ENCODE measurements at regions not wholly inside any gene's neighbourhood (a gene's known extent, or its start where the extent isn't known, plus 50 kb on each side); places are given as distances from the start of the nearest gene placed in this dataset.
"Not testable (repeated sequence)": the region's sequence is repeated elsewhere in the genome, so short reads cannot be mapped to it uniquely, and the experiment has no call there.

DNA sequence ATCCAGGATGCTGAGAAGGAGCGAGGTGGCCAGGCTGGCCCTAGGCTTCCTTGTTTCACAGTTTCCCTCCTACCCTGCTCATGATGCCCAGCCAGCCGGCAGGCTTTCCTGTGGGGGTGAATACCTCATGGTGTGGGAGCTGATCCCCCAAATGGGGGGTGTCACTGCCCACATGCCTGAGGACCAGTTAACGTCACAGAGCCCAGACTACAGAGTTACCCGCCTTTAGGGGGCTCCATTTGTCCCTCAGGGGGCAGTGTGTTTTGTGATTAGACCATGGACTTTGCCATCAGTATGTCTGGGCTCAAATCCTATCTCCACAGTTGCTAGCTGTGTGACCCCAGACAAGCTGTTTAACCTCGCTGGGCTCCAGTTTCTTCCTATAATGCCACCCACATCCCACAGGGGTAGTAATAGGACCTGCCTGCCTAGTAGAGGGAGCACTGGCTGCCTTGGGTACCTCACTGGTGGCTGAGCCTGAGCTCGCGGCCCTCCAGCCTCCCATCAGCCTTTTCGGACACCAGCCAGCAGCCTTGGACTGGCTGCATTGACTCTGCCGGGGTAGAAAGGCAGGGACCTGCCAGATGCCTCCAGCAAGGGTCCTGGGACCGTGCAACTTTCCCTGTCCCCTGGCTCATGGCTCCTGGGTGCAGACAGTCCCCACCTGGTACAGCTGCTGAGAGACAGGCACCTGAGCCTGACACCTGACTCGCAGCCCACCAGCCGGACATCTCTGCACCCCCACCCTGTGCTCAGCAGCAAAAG is 87.5 kb upstream of the GSE1 start:
- no peak for DNase-seq (ENCODE audit: low spot score)

DNA sequence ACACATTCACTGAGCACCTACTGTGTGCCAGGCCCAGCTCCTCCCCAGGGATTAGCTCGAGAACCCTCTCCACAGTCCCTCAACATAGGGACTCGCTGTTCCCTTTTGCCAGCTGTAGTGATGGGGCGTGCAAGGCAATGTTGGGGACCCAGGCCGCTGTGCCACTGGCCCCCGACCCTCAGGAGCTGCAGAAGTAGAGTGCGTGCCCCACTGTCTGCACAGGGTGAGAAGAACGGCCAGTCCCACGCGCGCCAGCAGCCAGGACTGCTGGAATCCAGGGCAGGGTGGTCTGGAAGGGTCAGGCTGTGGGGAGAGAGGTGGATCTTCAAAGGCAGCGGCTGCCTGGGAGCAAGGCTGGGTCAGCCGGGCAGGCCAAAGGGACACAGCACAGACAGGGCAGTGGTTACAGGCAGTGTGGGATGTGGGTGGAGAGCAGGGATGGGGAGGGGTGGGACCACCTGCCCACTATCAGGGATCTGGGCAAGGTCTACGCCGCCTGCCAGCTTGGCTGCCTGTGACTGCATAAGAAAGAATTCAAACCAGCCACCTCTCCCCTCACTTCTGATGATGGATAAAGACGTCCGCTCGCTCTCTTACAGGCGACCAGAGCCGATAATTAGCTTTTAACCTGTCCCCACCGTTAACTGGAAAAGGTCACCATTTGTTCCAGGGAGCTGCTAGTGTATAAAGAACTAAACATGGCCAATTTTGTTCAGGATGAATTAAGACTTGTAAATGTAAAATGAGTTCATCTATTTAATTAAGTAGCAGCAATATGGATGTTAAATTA is 86.7 kb upstream of the GSE1 start:
- DNase-seq (ENCODE audit: low spot score): no peak

DNA sequence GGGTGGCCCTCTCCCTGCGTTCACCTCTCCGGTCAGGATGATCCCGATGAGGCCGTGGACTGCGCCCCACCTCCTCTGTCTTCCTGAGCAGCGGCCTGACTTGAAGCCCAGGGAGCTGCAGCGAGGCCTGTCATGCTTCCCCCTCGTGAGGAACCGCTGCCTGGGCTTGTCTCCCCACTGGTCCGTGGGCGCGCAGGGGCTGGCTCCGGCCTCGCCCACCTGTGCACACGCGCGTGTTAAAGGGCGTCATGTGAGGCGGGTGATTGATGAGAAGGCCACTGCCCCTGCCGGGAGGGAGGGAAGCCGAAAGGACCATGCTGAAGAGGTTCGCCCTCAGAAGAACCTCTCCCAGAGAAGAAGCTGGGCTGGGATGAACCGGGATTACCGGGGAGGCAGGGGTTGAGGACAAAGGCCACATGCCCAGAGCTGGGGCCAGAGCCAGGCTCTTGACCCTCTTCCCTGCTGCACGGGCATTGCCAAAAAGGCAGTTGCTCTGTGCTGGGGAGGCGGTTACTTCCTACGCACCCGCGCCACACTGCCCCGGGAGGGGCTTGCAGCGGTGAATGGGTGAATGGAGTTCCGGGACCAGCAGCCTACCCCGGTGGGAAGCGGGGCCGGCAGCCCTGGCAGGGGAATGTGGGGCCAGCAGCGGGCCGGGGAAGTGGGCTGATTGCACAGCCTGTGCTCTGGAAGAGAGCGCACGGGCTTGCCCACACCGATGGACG is 85.9 kb upstream of the GSE1 start:
- no peak for DNase-seq (ENCODE audit: low spot score)

DNA sequence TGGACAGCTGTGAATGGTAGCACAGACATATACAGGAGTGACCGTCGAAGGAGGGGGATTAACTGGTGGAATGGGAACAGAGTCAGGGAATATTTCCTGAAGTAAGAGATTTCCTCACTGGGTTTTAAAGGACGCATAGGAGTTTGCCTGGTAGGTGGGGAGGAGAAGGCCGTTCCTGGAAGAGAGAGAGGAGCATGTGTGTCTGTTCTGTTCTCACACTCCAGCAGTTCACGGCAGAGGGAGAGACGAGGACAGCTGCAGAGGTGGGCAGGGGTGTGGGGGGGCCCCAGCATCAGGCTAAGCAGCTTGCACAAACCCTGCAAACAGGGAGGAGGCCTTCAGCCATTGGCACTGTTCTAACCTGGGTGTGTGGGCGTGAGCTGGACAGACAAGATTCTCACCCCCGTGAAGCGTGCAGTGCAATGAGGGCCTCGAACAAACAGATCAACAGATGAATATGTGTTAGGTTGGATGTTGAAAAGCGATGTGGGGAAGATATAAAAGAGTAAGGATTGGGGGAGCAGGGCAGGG is 85.3 kb upstream of the GSE1 start:
- DNase-seq (ENCODE audit: low spot score): no peak

DNA sequence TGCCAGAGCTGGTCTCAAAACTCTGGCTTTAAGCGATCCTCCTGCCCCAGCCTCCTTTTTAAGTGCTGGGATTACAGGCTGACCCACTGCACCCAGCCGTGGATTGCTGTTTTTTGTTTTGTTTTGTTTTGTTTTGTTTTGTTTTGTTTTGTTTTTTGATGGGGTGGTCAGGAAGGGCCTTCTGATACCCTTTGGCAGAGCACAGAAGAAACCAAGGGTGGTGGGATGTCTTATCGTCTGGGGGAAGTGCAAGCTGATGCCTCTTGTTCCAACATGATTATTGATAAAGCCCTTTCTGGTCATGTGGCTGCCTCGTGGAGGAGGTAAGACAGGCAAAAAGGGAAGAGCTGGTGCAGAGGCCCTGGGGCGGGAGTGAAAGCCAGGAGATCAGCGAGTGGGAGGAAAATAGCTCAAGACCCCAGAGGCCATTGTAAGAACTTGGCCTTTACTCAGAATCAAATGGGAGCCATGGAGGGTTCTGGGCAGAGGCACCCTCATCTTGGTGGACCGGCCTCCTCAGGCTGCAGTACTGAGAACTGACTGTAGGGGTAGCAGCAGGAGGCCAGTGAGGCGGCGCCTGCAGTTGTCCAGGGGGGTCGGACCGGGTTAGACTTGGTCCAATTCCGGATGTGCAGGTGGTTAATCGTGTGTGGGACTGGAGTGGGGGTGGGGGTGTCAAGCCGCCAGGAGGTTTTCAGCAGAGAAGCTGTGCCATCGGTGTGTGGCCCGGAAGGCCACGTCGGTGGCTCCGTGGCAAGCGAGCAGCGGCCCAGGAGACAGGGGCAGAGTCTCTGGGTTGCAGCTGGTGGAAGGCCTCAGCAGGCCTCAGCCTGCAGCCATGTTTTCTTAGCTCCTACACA is 84.4 kb upstream of the GSE1 start:
- no peak for DNase-seq (ENCODE audit: low spot score)

DNA sequence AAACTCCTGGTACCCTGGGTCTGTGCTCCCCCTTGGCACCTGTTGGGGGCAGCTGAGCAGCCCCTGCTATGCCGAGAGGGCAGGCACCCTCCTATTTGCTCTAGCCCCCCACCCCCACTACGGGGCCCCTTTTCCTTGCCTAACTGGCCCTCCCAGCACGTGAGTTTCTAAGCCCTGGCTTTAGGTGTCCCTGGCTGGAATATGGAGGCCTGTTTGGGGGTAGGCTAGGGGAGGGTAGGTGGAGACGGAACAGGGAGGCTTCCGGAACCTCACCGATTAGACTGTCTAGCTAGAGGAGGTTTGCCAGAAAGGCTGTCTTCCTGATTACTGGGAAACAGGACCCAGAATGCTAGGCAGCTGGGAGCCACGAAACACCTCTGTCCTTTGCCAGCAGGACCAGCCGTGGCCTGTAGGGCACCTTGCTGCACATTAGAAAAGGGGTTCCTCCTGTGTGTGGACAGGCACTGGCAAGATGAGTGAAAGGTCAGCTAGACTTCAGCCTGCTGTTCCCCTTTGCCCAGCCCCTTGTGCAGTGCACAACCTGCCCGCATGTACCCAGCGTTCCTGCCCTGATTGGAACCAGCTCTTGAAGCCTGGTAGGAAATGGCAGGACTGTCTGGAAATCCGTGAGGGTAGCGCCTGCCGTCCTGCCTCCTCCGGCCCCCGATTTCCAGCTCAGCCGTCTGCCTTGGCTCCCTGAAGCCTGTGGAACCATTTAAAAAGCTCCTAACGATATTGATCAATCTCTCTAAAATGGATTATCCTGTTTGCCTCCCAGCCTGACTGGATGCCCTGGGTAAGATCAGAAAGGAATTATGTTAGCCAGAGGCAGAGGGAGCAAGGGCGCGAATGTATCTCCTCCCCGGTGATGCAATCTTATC is 83.4 kb upstream of the GSE1 start:
- DNase-seq (ENCODE audit: low spot score): no peak

DNA sequence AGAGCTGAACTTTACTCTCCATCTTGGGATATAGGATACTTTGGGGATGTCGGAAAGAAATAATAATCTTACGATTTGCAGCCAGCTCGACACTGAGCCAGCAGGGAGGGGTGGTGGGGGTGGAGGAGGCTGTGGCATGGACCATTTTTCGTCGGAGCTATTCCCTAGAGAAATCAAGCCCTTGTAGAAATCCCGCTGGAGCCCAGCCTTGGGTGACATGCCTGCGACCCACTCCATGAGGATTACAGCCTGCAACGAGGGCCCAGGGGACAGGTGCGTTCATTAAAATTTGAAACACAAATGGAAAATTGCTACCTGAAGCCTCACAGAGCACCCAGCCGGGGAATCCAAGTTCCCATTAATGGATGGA is 82.8 kb upstream of the GSE1 start:
- DNase-seq (ENCODE audit: low spot score): no peak

DNA sequence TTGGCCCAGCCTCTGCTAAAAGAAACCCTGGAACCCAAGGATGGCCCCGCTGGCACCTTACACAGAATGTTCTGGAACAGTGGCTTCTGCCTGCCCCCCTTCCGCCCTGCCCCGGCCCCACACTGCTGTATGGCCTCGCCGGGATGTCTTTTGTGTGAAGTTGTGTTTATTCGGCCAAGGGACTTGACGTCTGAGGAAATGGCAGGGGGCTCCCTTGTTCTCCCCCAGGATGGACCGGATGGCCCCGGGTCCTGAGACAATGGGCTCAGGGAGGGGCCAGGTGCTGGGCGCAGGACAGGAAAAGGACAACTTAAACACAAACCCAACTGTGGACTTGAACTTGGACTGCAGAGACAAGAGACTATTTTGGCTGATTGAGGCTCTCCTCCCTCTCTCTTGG is 81.6 kb upstream of the GSE1 start:
- no peak for DNase-seq (ENCODE audit: low spot score)

DNA sequence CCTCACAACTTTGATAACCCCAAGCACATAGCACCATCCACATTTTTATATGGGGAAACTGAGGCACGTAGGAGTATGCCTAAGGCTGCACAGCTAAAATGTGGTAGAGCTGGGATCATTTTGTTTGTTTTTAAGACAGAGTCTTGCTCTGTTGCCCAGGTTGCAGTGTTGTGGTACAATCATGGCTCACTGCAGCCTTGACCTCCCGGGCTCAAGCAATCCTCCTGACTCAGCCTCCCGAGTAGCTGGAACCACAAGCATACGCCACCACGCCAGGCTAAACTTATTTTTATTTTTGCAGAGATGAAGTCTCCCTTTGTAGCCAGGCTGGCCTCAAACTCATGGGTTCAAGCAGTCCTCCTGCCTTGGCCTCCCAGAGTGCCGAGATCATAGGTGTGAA is 81.0 kb upstream of the GSE1 start:
- no peak for DNase-seq (ENCODE audit: low spot score)

DNA sequence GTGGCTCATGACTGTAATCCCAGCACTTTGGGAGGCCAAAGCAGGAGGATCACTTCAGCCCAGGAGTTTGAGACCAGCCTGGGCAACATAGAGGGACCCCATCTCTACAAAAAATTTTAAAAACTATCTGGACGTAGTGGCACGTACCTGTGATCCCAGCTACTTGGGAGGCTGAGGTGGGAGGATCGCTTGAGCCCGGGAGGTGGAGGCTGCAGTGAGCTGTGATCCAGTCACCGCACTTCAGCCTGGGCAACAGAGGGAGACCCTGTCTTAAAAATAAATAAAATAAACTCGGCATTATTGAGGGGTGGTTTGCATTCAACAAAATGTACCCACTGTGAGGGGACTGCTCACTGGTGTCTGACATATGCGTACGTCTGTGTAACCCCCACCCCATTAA is 79.5 kb upstream of the GSE1 start:
- DNase-seq (ENCODE audit: low spot score): not testable (repeated sequence)

DNA sequence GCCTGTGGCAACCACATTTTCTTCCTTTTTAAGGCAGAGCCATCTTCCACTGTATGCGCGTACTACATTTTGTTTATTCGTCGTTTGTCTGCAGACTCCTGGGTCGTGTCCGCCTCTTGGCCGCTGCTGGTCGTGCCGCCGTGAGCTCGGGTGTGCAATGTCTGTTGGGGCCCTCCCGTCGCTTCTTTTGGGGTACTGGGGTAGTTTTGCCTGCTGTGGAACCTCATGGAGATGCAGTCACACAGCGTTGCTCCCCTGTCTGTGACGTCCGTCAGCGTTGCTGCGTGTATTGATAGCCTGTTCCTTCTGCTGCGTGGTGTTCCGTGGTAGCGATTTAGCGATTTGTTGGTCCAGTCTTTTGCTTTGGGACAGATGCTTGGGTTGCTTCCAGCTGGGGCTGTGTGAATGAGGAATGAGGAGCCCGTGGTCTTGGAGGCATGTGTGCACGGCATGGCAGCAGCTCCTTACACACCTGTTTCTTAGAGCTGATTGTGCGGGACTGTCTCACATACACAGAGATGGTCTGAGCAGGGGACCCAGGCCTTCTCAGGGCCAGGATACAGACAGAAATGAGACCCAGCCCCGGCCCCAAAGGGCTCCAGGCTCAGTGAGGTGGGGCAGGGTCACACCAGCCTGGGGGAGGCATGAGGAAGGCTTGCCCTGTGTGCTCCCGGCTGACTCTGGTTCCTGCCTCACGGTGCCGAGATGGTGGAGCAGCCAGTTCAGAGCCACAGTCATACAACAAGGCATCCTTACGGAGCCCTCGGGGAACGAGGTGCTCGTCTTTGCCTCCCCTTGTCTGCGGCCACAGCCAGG is 78.4 kb upstream of the GSE1 start:
- DNase-seq (ENCODE audit: low spot score): no peak

DNA sequence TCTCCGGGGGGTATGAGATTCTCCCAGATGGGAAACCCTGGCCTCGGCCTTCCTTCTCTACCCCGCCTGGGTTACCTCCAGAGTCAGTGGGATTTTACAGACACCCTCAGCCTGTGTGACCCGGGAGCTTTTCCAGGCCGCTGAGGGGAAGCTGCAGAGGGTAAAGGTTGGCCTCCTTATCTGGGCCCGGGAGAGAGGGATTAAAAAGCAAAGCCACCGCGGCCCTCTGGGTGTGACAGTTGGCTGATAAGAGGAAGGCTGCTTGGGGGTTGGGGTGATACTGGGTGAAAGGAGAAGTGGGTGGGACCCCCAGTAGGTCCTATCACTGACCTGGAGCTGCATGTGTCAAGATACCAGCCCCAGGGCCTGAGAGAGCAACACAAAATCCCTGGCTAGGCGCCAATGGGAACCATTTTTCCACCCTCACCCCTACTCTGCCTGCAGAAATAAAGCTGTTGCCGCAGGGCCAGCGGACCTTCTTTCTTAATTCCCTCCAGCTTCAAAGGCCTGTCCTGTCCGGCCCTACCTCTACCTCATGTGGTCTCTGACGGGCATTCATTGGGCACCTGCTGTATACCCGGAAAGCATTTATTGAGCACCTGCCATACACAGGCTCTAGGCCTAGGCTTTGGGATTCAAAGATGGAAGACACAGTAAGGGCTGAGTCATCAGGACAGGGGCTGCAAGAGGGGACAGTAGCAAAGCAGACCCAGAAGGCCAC is 77.6 kb upstream of the GSE1 start:
- no peak for DNase-seq (ENCODE audit: low spot score)

DNA sequence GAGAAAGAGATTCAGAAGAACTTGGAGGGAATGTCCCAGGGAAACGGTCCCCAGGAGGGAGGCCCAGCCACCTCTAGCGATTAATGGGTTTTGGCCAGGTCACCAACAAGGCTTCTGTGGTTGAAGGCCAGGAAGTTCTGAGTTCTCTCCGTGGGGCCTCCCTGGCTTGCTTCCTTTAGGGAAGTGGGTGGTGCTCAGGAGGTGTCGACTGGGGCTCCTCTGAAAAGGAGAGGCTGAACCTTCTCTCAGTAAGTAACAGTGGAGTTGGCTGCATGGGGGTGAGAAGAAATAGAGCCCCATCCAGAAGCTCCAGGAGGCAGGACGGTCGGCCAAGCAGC is 77.1 kb upstream of the GSE1 start:
- no peak for DNase-seq (ENCODE audit: low spot score)

DNA sequence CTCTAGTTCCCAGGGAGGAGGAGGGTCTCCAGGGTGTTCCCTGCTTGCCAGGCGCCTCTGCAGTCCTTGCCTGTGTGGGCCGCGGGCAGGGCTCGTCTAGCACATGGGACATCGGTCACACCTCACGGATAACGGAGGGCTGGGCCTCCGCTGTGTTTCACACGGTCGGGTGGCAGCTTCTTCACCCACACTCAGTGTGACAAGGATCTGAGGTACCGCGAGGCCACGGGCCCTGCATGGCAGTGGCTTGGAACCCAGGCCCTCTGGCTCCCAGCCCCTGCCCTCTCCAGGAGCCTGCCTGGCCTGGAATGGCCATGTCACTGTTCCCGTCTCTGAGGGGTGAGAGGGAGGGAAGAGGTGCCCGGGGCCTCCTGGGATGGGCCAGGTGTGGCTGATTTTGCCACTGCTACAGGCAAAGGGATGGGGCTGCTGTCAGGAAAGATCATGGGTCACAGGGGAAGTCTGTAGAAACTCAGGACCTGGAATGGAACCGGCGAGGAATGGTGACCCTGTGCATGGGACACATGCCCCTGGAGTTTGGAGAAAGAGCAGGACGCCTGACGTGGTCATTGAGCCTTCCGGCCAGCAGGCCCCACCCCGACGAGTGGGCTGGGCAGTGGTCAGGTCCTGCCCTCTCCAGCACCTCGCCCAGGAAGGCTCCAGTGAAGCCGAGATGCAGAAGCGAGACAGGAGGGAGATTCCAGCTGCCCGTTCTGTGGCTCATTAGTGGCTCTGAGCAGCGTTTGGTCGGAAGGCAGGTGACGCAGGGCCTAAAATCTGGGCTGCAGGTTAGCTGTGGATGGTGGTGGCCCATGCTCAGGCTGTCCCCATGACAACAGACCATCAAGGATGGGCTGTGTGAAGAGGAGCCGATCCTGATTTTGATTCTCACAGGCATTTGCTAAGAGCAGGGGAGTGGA is 76.5 kb upstream of the GSE1 start:
- DNase-seq (ENCODE audit: low spot score): no peak

DNA sequence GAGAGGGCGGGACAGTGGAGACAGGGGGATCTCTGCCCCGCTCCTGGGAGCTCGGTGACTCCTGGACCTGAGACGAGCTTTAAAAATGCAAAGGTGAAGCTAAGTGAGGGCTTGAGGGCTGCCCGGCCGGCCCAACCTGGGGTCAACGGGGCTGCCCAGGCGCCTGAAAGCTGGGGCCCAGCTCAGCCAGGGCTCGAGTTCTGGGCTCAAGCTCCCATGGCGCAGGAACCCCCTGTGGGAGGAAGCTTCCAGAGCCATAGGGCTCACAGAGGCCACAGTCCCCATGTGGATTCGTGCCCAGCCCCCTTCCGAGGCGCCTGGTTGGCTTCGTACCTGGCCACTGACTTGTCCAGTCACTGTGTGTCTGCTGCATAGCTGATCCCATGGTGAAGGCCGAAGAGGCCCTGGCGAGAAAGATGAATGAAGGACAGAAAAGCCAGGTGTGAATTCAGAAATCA is 75.8 kb upstream of the GSE1 start:
- no peak for DNase-seq (ENCODE audit: low spot score)

DNA sequence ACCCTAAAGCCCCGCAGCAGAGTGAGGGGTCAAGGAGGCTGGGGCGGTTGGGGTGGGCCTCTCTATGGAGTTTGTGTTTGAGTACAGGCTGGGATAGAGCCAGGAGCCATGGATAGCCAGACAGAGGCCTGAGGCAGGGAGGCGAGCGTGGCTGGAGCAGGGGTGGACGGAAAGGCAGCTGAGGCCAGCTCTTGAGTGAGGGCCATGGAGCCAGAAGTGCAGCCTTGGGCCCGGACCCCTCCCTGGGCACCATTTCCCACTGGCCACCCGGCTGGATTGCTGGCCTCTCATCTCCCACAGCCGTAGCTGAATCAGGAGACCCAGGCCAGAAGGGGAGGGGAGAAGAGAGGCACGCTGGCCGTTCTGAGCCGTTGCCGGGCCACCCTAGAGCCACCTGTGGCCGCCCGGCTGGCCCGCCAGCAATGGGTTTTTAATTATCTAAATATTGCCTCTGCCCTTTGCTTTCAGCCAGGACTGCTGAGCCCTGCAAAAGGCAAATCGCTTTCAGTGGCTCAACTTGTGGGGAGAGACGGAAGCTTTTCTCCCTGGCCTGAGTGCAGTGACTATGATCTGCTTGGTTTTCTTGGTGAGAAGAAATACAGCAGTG is 75.2 kb upstream of the GSE1 start:
- no peak for DNase-seq (ENCODE audit: low spot score)

DNA sequence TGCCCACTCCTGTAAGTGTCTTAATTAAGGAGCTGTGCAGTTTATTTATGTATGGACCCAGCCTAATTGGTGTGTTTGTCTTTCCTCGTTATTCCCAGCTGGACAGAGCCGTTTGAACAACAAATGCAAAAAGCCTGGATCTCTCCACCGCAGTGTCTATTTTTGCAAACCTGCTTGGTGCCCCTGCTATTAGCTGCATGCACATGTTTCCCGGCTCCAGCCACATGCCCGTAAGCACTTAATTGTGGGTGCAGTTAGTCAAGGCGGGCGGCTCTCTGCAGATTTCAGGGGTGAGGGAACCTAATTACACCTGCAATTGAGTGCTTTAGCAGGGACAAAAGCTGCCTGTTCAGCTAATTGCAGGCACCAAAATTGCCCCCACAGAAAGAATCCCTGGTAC is 74.0 kb upstream of the GSE1 start:
- no peak for DNase-seq (ENCODE audit: low spot score)

All from mucosa of gallbladder (tissue), 1 donor.